ENCODE measurements at regions not wholly inside any gene's neighbourhood (a gene's known extent, or its start where the extent isn't known, plus 50 kb on each side); places are given as distances from the start of the nearest gene placed in this dataset.

GRCh38 chr6:48628316-48628715 is 517.3 kb upstream of the PTCHD4 start:
- TF ChIP-seq RCOR1 (conservative IDR thresholded peaks at IDR 0.05; ENCODE audit: low read depth, low read length) (no peak), SUZ12 (IDR thresholded peaks at IDR 0.05; ENCODE audit: unreplicated experiment) (no peak), POLR2A (IDR thresholded peaks at IDR 0.05; ENCODE audit: low read depth, low read length) (no peak), E2F4 (IDR thresholded peaks at IDR 0.05; ENCODE audit: low read depth, low read length) (no peak), DPF2 (IDR thresholded peaks at IDR 0.05) (no peak), RAD21 (IDR thresholded peaks at IDR 0.05; ENCODE audit: insufficient read depth, low read depth, low read length) (no peak), GATAD2B (conservative IDR thresholded peaks at IDR 0.05; ENCODE audit: low read depth) (no peak), CEBPB (IDR thresholded peaks at IDR 0.05; ENCODE audit: borderline replicate concordance in 1 of 2, low read depth in 2 of 2, low read length in 2 of 2) (no peak)

Measured in GM12878 (cell line).